AG04449 (cell line): ENCODE measurements at regions not wholly inside any gene's neighbourhood (a gene's known extent, or its start where the extent isn't known, plus 50 kb on each side); places are given as distances from the start of the nearest gene placed in this dataset.

ENCODE experiments used
- CTCF ChIA-PET: fragments of 350-600 bp; formaldehyde crosslinking; extraction: SDS; loops from one replicate; lab custom pipeline; 2021; ENCODE audit warnings: antibody characterized with exemption; lab: Yijun Ruan, JAX
- POLR2A ChIA-PET: fragments of 400-600, 350-600 bp; formaldehyde crosslinking; extraction: SDS; loops from one replicate; lab custom pipeline; 2020; ENCODE audit warnings: antibody characterized with exemption, inconsistent platforms; lab: Yijun Ruan, JAX
- DNase-seq: peaks from one replicate; pipeline ENCODE4 v3.0.0-alpha.2; 2010; ENCODE audit warnings: low read depth, low spot score
- H3K4me3 ChIP-seq: 2 replicates; pipeline ENCODE4 v1.5.1; 2011; ENCODE audit warnings: low read depth, mild to moderate bottlenecking, control low read depth, low read length
- CTCF ChIP-seq: IDR thresholded peaks from one replicate; pipeline ENCODE4 v1.5.1; 2011; ENCODE audit warnings: mild to moderate bottlenecking, moderate library complexity, low read length, control low read depth, inconsistent platforms; ENCODE audit not compliant: insufficient read depth; ENCODE audit errors: missing control alignments

- DNase-seq = no peak
- H3K4me3 ChIP-seq = no peak overlapping the region
- TF ChIP-seq CTCF = no peak
- ChIA-PET CTCF (no interaction called here), POLR2A (interaction anchor here (0.6 kb wide), 1 partner anchor 38 kb away, joined by 3 read pairs; no protein-coding TSS in a partner anchor)
Observed at GRCh38 chr12:124418156-124418555, 123.3 kb downstream of the RFLNA start.

- DNase-seq = no peak
- ChIA-PET CTCF (interaction anchor here (1.1 to 1.3 kb wide), 2 partner anchors 8 to 18 kb away, joined by 3 to 4 read pairs; no protein-coding TSS in a partner anchor), POLR2A (no interaction called here)
- TF ChIP-seq CTCF = no peak
- H3K4me3 ChIP-seq = no peak overlapping the region
Observed at GRCh38 chr12:124416516-124417395, 121.9 kb downstream of the RFLNA start.

GRCh38 chr12:124415064-124415463, 120.2 kb downstream of the RFLNA start:
- DNase-seq = no peak
- H3K4me3 ChIP-seq = no peak overlapping the region
- ChIA-PET CTCF (interaction anchor here (1.5 kb wide), 1 partner anchor 351 kb away, joined by 4 read pairs; no protein-coding TSS in a partner anchor), POLR2A (interaction anchor here (0.5 kb wide), 1 partner anchor 10 kb away, joined by 3 read pairs; no protein-coding TSS in a partner anchor)
- no peak for TF ChIP-seq CTCF

GRCh38 chr12:124413915-124414314, 119.0 kb downstream of the RFLNA start:
- ChIA-PET CTCF (no interaction called here), POLR2A (no interaction called here)
- H3K4me3 ChIP-seq = no peak overlapping the region
- TF ChIP-seq CTCF = no peak
- no peak for DNase-seq

GRCh38 chr12:124413401-124413800, 118.5 kb downstream of the RFLNA start:
- DNase-seq = no peak
- H3K4me3 ChIP-seq = no peak overlapping the region
- no peak for TF ChIP-seq CTCF
- CTCF ChIA-PET = no interaction called here
- POLR2A ChIA-PET = no interaction called here

- TF ChIP-seq CTCF = no peak
- ChIA-PET POLR2A (no interaction called here), CTCF (interaction anchor here (1.1 to 1.9 kb wide), 2 partner anchors 19 to 32 kb away, joined by 3 to 7 read pairs; no protein-coding TSS in a partner anchor)
- H3K4me3 ChIP-seq = no peak overlapping the region
- DNase-seq = no peak
Observed at GRCh38 chr12:124412646-124413015, 117.7 kb downstream of the RFLNA start.
